GM12873 (cell line): ENCODE measurements at regions not wholly inside any gene's neighbourhood (a gene's known extent, or its start where the extent isn't known, plus 50 kb on each side); places are given as distances from the start of the nearest gene placed in this dataset.

Source experiments
- CTCF ChIP-seq: IDR thresholded peaks from 2 replicates; pipeline ENCODE4 v1.5.1; 2012; ENCODE audit warnings: low read depth, mild to moderate bottlenecking, moderate library complexity, low read length, control low read depth; ENCODE audit not compliant: insufficient read depth; ENCODE audit errors: missing control alignments

GRCh38 chr5:96036301-96036700 lies 74.7 kb upstream of the ELL2 start:
- TF ChIP-seq CTCF = no peak

- TF ChIP-seq CTCF = no peak
Measured at GRCh38 chr5:96035796-96036195, 74.1 kb upstream of the ELL2 start.

- TF ChIP-seq CTCF = no peak
Measured at GRCh38 chr5:96033116-96033515, 71.5 kb upstream of the ELL2 start.

- no peak for TF ChIP-seq CTCF
Measured at GRCh38 chr5:96031811-96032261, 70.2 kb upstream of the ELL2 start.

GRCh38 chr5:96031180-96031579 lies 69.5 kb upstream of the ELL2 start:
- TF ChIP-seq CTCF = no peak

- no peak for TF ChIP-seq CTCF
Measured at GRCh38 chr5:96026406-96027041, 64.9 kb upstream of the ELL2 start.

GRCh38 chr5:96024683-96025475 lies 63.2 kb upstream of the ELL2 start:
- no peak for TF ChIP-seq CTCF
